ENCODE measurements at regions not wholly inside any gene's neighbourhood (a gene's known extent, or its start where the extent isn't known, plus 50 kb on each side); places are given as distances from the start of the nearest gene placed in this dataset.
"Not testable (repeated sequence)": the region's sequence is repeated elsewhere in the genome, so short reads cannot be mapped to it uniquely, and the experiment has no call there.

- DNase-seq, result no peak
Observed at GRCh38 chr10:44300666-44301649, 83.9 kb downstream of the CXCL12 start.

- no peak for DNase-seq
Observed at GRCh38 chr10:44298713-44299112, 86.2 kb downstream of the CXCL12 start.

GRCh38 chr10:44297963-44298362 is 86.9 kb downstream of the CXCL12 start:
- DNase-seq, result no peak

- no peak for DNase-seq
Observed at GRCh38 chr10:44295644-44296241, 89.2 kb downstream of the CXCL12 start.

- DNase-seq, result no peak
Observed at GRCh38 chr10:44294726-44295412, 90.0 kb downstream of the CXCL12 start.

- no peak for DNase-seq
Observed at GRCh38 chr10:44293842-44294241, 91.1 kb downstream of the CXCL12 start.

GRCh38 chr10:44293306-44293778 is 91.6 kb downstream of the CXCL12 start:
- DNase-seq, result no peak

GRCh38 chr10:44292390-44293002 is 92.4 kb downstream of the CXCL12 start:
- DNase-seq, result no peak

GRCh38 chr10:44291091-44291490 is 93.8 kb downstream of the CXCL12 start:
- no peak for DNase-seq

GRCh38 chr10:44289125-44289524 is 95.8 kb downstream of the CXCL12 start:
- DNase-seq, result no peak

GRCh38 chr10:44287408-44287807 is 97.5 kb downstream of the CXCL12 start:
- DNase-seq, result no peak

GRCh38 chr10:44284198-44285084 is 100.5 kb downstream of the CXCL12 start:
- no peak for DNase-seq

GRCh38 chr10:44282626-44283300 is 102.1 kb downstream of the CXCL12 start:
- no peak for DNase-seq

- no peak for DNase-seq
Observed at GRCh38 chr10:44281662-44282061, 103.2 kb downstream of the CXCL12 start.

- no peak for DNase-seq
Observed at GRCh38 chr10:44281089-44281613, 103.7 kb downstream of the CXCL12 start.

GRCh38 chr10:44280226-44281014 is 104.5 kb downstream of the CXCL12 start:
- no peak for DNase-seq

- no peak for DNase-seq
Observed at GRCh38 chr10:44279426-44280126, 105.3 kb downstream of the CXCL12 start.

GRCh38 chr10:44278837-44279324 is 106.0 kb downstream of the CXCL12 start:
- DNase-seq, result no peak

- not testable (repeated sequence) for DNase-seq
Observed at GRCh38 chr10:44268435-44268948, 116.4 kb downstream of the CXCL12 start.
